HG03064 (cell line): ENCODE measurements at regions not wholly inside any gene's neighbourhood (a gene's known extent, or its start where the extent isn't known, plus 50 kb on each side); places are given as distances from the start of the nearest gene placed in this dataset.

Experiments used
- ATAC-seq: cut with Tn5 transposase; IDR thresholded peaks from one replicate; pipeline ENCODE4 v1.9.1; 2021; ENCODE audit warnings: low read depth; ENCODE audit not compliant: unreplicated experiment

- no peak for ATAC-seq
Observed at GRCh38 chr3:117887901-117888300, 1146.7 kb downstream of the IGSF11 start.

- ATAC-seq: no peak
Observed at GRCh38 chr3:117892431-117892841, 1142.2 kb downstream of the IGSF11 start.

- no peak for ATAC-seq
Observed at GRCh38 chr3:117893001-117893400, 1141.6 kb downstream of the IGSF11 start.

DNA sequence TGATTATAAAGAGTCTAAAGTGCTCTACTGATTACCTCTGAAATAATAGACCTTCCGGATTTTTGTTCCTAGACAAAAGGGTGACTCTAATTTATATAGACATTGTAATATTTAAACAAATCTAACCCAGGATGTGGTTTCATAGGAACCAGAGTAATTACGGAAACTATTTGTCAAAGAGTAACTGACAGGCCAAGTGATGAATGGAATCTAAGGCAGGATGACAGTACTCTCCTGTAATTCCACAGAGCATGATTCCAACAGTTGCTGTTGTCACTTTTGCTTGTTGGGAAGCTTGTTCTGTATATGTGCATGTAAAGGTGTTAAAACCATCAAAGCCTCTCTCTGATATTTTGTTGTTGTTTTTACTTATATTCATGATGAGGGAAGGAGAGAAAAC, 1141.0 kb downstream of the IGSF11 start:
- no peak for ATAC-seq

- ATAC-seq: no peak
Observed at GRCh38 chr3:117898722-117899522, 1135.7 kb downstream of the IGSF11 start.

DNA sequence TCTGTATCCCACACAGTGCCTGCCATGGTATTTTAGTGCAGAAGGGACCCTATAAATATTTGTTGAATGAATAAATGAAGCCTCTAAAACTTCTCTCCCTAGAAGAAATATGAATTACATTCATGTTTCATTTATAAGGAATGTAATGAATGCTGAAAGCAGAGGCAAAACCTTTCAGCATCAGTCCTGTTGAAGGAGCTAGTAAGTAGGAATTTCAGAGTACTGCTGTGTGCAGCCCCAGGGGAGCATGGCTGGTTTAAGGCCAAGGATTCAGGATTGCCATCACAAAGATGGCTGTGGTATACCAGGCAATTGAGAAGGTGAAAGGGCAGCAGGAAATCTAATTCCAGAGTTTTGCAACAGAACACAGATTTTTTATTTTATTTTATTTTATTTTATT, 1131.4 kb downstream of the IGSF11 start:
- no peak for ATAC-seq

DNA sequence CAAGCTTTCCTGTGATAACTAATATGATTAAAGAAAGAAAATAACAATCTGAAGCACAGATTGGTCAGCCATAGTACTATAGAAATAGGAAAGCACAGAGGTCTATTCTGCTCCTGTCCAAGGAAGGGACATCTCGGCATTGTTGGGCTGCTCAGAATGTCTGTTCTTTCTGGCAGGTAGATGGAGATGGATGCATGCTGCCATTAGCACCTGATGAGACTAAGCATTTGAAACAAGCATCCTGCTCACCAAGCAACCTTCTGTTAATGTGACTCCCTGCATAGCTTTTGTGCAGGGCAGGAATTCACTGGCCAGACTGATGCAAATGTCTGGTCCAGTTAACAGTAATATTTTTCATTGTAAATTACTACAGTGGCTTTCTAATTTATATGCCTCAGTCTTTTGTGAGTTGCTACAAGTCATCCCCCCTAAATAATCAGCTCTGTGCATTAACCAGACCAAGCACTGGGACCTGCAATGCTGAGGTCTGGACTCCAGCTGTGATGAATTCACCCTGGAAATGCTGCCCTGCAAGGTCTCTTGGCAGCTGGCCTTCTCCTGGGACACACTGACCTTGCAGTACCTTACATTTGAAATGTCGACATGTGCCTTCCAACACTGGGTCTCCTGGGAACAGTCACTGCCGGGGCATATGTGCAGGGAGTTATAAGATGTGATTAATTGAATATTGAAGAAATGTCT, 1123.7 kb downstream of the IGSF11 start:
- no peak for ATAC-seq

- ATAC-seq: no peak
Observed at GRCh38 chr3:117912352-117912751, 1122.3 kb downstream of the IGSF11 start.

DNA sequence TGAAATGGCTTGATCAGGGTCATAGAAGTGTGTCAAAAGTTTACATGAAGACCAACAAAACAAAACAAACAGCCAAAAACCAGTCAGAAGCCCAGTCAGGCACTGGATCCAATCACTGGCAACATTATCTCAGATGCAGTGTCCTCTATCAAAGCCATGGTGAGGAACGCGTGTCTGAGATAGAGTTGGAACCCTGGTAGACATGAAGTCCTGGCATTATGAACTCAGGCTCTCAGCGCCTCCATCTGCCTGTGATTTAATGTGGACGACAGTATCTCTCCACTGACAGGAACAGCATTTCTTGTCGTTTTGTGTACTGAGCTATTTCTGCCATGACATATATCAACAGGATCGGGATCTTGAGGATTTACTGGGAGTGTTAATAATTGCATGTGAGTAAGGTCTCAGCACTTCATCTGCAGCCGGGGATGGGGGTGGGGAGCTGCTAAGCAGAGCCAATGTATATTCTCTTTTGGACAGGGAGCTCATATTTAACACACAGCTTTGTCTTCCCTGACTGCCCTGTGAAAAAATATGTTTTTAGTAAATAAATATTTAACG, 1120.0 kb downstream of the IGSF11 start:
- ATAC-seq: no peak

DNA sequence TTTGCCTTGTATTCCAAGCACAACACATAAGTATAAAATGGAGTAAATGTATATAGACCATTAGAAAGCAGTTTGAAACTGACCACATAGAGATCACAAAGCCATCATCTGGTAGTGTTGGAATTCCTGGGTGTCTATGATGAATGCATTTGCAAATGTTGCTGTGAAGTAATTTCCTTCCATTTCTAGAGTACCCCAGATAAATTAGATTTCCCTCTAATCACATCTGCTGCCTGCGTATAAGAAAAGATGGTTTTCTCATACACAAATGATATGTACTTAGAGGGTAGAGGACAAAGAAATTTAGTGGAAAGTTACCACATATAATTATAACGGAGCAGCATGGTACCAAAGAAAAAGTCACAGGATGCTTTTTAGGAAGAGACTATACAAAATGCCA, 1117.8 kb downstream of the IGSF11 start:
- no peak for ATAC-seq

GRCh38 chr3:117919621-117920020, 1115.0 kb downstream of the IGSF11 start:
- no peak for ATAC-seq

- ATAC-seq: no peak
Observed at GRCh38 chr3:117920253-117920898, 1114.3 kb downstream of the IGSF11 start.

GRCh38 chr3:117921411-117921810, 1113.2 kb downstream of the IGSF11 start:
- ATAC-seq: no peak

- ATAC-seq: no peak
Observed at GRCh38 chr3:117922039-117922438, 1112.6 kb downstream of the IGSF11 start.

DNA sequence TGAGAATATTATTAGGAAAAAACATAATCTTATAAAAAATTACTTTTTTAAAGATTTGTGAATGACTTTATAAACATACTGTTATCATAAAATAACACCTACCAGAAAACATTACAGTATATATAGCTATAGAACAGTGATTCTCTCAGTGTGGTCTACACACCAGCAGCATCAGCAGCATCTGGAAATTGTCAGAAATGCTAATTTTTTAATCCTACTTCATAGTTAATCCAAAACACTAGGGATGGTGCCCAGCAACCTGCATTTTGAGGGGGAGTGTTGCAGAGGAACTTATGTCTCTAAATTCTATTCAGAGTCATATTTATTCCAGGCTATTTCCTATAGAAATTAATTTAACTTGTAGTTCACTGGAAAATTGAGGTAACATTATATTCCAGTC, 1107.8 kb downstream of the IGSF11 start:
- no peak for ATAC-seq

- ATAC-seq: no peak
Observed at GRCh38 chr3:117927825-117928224, 1106.8 kb downstream of the IGSF11 start.

- no peak for ATAC-seq
Observed at GRCh38 chr3:117928836-117929235, 1105.8 kb downstream of the IGSF11 start.

GRCh38 chr3:117932441-117932840, 1102.2 kb downstream of the IGSF11 start:
- no peak for ATAC-seq

DNA sequence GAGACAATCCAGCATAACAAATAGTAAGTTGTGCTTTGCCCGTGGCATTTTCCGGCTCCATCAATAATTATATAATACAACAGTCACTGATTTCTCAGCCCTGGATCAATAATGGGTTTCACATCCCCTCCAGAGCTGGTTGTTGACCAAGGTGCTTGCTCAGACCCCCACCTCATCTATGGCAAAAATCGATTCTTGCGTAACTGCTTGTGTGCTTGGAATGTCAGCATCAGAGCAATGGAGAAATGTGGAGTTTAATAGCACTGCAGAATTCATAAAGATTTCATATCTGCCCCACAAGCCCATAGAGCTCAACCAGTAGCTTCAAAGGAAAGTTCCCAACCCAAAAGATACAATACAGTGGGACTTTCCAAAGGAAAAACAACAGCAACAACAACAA, 1098.5 kb downstream of the IGSF11 start:
- ATAC-seq: no peak

DNA sequence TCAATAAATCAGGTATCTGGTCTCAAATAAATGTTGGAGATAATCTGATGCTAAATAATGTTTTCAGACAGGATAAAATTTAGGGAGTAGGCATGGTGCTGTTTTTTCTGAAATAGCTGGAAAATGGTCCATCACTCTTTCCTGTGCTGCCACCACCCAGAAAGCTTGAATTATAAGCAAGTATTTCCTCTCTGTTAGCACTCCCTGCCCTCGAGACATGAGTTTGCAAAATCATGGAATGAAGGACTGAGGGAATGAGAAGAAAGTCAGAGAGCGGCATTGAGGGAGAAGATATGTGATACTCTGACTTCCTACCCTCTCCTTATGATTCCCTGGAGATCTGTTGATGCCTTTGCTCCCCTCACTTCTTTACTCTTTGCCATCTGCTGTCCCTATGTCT, 1095.7 kb downstream of the IGSF11 start:
- no peak for ATAC-seq

DNA sequence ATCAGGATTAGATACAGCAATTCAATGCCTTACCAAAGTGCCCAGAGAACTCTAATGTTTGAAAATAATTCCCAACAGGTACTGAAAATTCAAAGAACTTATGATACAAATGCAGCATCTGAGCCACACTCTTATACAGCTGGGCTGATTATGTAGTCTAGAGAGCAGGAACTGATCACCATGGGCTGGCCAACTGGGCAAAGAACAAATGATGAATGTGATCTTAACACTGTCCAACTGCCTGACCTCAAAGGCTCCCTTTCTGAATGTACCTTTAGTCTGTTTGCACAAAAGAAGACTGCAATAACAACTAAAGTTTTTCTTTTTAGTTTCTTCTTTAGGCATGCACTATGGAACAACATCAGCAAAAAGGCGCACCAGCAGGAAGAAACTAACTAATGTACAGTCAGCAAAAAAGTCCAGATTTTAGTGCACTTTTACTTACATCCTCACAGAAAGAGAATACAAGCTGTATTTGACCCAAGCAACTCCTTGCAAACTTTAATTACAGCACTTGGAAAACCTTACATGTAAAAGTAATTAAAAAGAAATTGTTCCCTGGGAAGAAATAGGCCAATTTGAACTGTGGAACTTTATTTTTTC, 1095.1 kb downstream of the IGSF11 start:
- no peak for ATAC-seq
